ENCODE measurements at regions not wholly inside any gene's neighbourhood (a gene's known extent, or its start where the extent isn't known, plus 50 kb on each side); places are given as distances from the start of the nearest gene placed in this dataset.
"Not testable (repeated sequence)": the region's sequence is repeated elsewhere in the genome, so short reads cannot be mapped to it uniquely, and the experiment has no call there.

- H3K27ac Mint-ChIP-seq (ENCODE audit: unreplicated experiment), result peak overlapping the region; percentile 85
- H3K4me1 Mint-ChIP-seq, result peaks cover 30% of the 10 kb centered on the region
- peaks cover 6% of the 10 kb centered on the region for H3K36me3 Mint-ChIP-seq (ENCODE audit: low read depth)
- H3K9me3 Mint-ChIP-seq, result peaks cover 3% of the 10 kb centered on the region
- no peak for DNase-seq (ENCODE audit: low read depth, low spot score)
- H3K4me3 Mint-ChIP-seq, result peak overlapping the region; percentile 51
- no peaks in the 10 kb centered on the region for H3K27me3 Mint-ChIP-seq (ENCODE audit: low read depth)
- no peak for TF ChIP-seq CTCF (conservative IDR thresholded peaks at IDR 0.05)
These were observed 253.2 kb downstream of the SPRY1 start for GRCh38 chr4:123649645-123650391.

- no peak overlapping the region for H3K4me3 Mint-ChIP-seq
- no peak for TF ChIP-seq CTCF (conservative IDR thresholded peaks at IDR 0.05)
- H3K4me1 Mint-ChIP-seq, result peaks cover 30% of the 10 kb centered on the region
- H3K36me3 Mint-ChIP-seq (ENCODE audit: low read depth), result peaks cover 12% of the 10 kb centered on the region
- no peaks in the 10 kb centered on the region for H3K27me3 Mint-ChIP-seq (ENCODE audit: low read depth)
- DNase-seq (ENCODE audit: low read depth, low spot score), result no peak
- H3K27ac Mint-ChIP-seq (ENCODE audit: unreplicated experiment), result no peak overlapping the region
- H3K9me3 Mint-ChIP-seq, result peaks cover 3% of the 10 kb centered on the region
These were observed 254.5 kb downstream of the SPRY1 start for GRCh38 chr4:123651066-123651465.

GRCh38 chr4:123651536-123652180, 255.1 kb downstream of the SPRY1 start:
- no peak for TF ChIP-seq CTCF (conservative IDR thresholded peaks at IDR 0.05)
- Mint-ChIP-seq H3K36me3 (ENCODE audit: low read depth) (peaks cover 12% of the 10 kb centered on the region), H3K4me3 (no peak overlapping the region), H3K27ac (ENCODE audit: unreplicated experiment) (no peak overlapping the region), H3K4me1 (peaks cover 30% of the 10 kb centered on the region), H3K9me3 (peaks cover 3% of the 10 kb centered on the region), H3K27me3 (ENCODE audit: low read depth) (no peaks in the 10 kb centered on the region)
- DNase-seq (ENCODE audit: low read depth, low spot score), result no peak

GRCh38 chr4:123652476-123652875, 255.9 kb downstream of the SPRY1 start:
- Mint-ChIP-seq H3K9me3 (peaks cover 9% of the 10 kb centered on the region), H3K4me3 (no peak overlapping the region), H3K36me3 (ENCODE audit: low read depth) (peaks cover 18% of the 10 kb centered on the region), H3K27me3 (ENCODE audit: low read depth) (no peaks in the 10 kb centered on the region), H3K4me1 (peaks cover 30% of the 10 kb centered on the region), H3K27ac (ENCODE audit: unreplicated experiment) (no peak overlapping the region)
- no peak for DNase-seq (ENCODE audit: low read depth, low spot score)
- TF ChIP-seq CTCF (conservative IDR thresholded peaks at IDR 0.05), result no peak

- no peak overlapping the region for H3K27ac Mint-ChIP-seq (ENCODE audit: unreplicated experiment)
- peaks cover 30% of the 10 kb centered on the region for H3K4me1 Mint-ChIP-seq
These were observed 256.6 kb downstream of the SPRY1 start for GRCh38 chr4:123653236-123653635.

GRCh38 chr4:123656746-123657294, 260.2 kb downstream of the SPRY1 start:
- peaks cover 21% of the 10 kb centered on the region for H3K9me3 Mint-ChIP-seq
- H3K36me3 Mint-ChIP-seq (ENCODE audit: low read depth), result peaks cover 26% of the 10 kb centered on the region
- H3K4me3 Mint-ChIP-seq; H3K27ac Mint-ChIP-seq (ENCODE audit: unreplicated experiment); DNase-seq (ENCODE audit: low read depth, low spot score); H3K27me3 Mint-ChIP-seq (ENCODE audit: low read depth): not testable (repeated sequence)
- H3K4me1 Mint-ChIP-seq, result peaks cover 22% of the 10 kb centered on the region

More at GRCh38 chr4:123653236-123653635, 256.6 kb downstream of the SPRY1 start:
- peaks cover 23% of the 10 kb centered on the region for H3K36me3 Mint-ChIP-seq (ENCODE audit: low read depth)
- TF ChIP-seq CTCF (conservative IDR thresholded peaks at IDR 0.05), result no peak
- H3K27me3 Mint-ChIP-seq (ENCODE audit: low read depth), result no peaks in the 10 kb centered on the region
- H3K4me3 Mint-ChIP-seq, result no peak overlapping the region
- DNase-seq (ENCODE audit: low read depth, low spot score), result no peak
- H3K9me3 Mint-ChIP-seq, result peaks cover 15% of the 10 kb centered on the region

- H3K36me3 Mint-ChIP-seq (ENCODE audit: low read depth), result peaks cover 24% of the 10 kb centered on the region
- H3K9me3 Mint-ChIP-seq, result peaks cover 19% of the 10 kb centered on the region
- not testable (repeated sequence) for DNase-seq (ENCODE audit: low read depth, low spot score); H3K27ac Mint-ChIP-seq (ENCODE audit: unreplicated experiment); H3K27me3 Mint-ChIP-seq (ENCODE audit: low read depth); H3K4me3 Mint-ChIP-seq
- H3K4me1 Mint-ChIP-seq, result peaks cover 19% of the 10 kb centered on the region
These were observed 261.0 kb downstream of the SPRY1 start for GRCh38 chr4:123657606-123658005.
